H1 (cell line): ENCODE measurements at regions not wholly inside any gene's neighbourhood (a gene's known extent, or its start where the extent isn't known, plus 50 kb on each side); places are given as distances from the start of the nearest gene placed in this dataset.

Source experiments
- CREB1 ChIP-seq: IDR thresholded peaks from 2 replicates; pipeline ENCODE4 v1.6.1; 2012; ENCODE audit warnings: inconsistent platforms
- CTCF ChIP-seq, 3 experiments: IDR thresholded peaks; 1 replicate in 2 of 3; 2 replicates in 1 of 3; pipeline versions ENCODE4 v1.5.1 to v1.6.1; 2011; ENCODE audit warnings: low read length in 3 of 3, mild to moderate bottlenecking in 3 of 3, inconsistent platforms in 2 of 3, low read depth in 1 of 3, moderate library complexity in 1 of 3; ENCODE audit not compliant: insufficient read depth in 1 of 3; ENCODE audit errors: control extremely low read depth in 1 of 3
- EGR1 ChIP-seq: IDR thresholded peaks from 2 replicates; pipeline ENCODE4 v1.6.1; 2011; ENCODE audit warnings: low read depth, low read length, borderline replicate concordance
- NRF1 ChIP-seq: IDR thresholded peaks from 2 replicates; pipeline ENCODE4 v1.6.1; 2011; ENCODE audit warnings: mild to moderate bottlenecking, low read depth, low read length, improper control_type of control experiment
- POLR2AphosphoS5 ChIP-seq: IDR thresholded peaks from 2 replicates; pipeline ENCODE4 v1.6.1; 2011; ENCODE audit warnings: low read depth, low read length
- RAD21 ChIP-seq, 2 experiments: IDR thresholded peaks in 1 of 2; conservative IDR thresholded peaks in 1 of 2; 2 replicates each; pipeline ENCODE4 v1.6.1; 2011; ENCODE audit warnings: low read depth in 2 of 2, low read length in 2 of 2, improper control_type of control experiment in 1 of 2, inconsistent platforms in 1 of 2, mild to moderate bottlenecking in 1 of 2, moderate library complexity in 1 of 2
- SIN3A ChIP-seq, 2 experiments: IDR thresholded peaks in 1 of 2; conservative IDR thresholded peaks in 1 of 2; 2 replicates each; pipeline ENCODE4 v1.6.1; 2011 to 2012; ENCODE audit warnings: low read length in 2 of 2, improper control_type of control experiment in 1 of 2, low read depth in 1 of 2, mild to moderate bottlenecking in 1 of 2
- SP1 ChIP-seq: IDR thresholded peaks from 2 replicates; pipeline ENCODE4 v1.6.1; 2011; ENCODE audit warnings: low read depth, low read length
- TEAD4 ChIP-seq: IDR thresholded peaks from 2 replicates; pipeline ENCODE4 v1.6.1; 2012; ENCODE audit warnings: low read depth, low read length, inconsistent platforms, mixed read lengths

- TF ChIP-seq CREB1 (no peak), SP1 (no peak), CTCF (IDR thresholded peaks at IDR 0.05; ENCODE audit: control extremely low read depth in 1 of 3, insufficient read depth in 1 of 3, low read depth in 1 of 3, low read length in 3 of 3) (no peak), EGR1 (no peak), NRF1 (no peak), RAD21 (IDR thresholded peaks at IDR 0.05 in 1 of 2, conservative IDR thresholded peaks at IDR 0.05 in 1 of 2; ENCODE audit: low read depth in 2 of 2, low read length in 2 of 2) (no peak), TEAD4 (no peak), POLR2AphosphoS5 (no peak), SIN3A (conservative IDR thresholded peaks at IDR 0.05 in 1 of 2, IDR thresholded peaks at IDR 0.05 in 1 of 2; ENCODE audit: low read depth in 1 of 2, low read length in 2 of 2) (no peak)
Measured at GRCh38 chrY:19124609-19125008, 351.1 kb upstream of the HSFY2 start.
